OCI-LY1 (cell line): ENCODE measurements at regions not wholly inside any gene's neighbourhood (a gene's known extent, or its start where the extent isn't known, plus 50 kb on each side); places are given as distances from the start of the nearest gene placed in this dataset.

Experiments
- H2AFZ ChIP-seq: fragments of 200-600 bp; sonication (generic), shearing (Covaris generic); 2 replicates; pipeline ENCODE4 v1.6.0; 2014; ENCODE audit warnings: antibody characterized with exemption, mild to moderate bottlenecking, low read length
- H3F3A ChIP-seq: fragments of 200-600 bp; sonication (generic), shearing (Covaris generic); 2 replicates; pipeline ENCODE4 v1.6.0; 2014; ENCODE audit warnings: mild to moderate bottlenecking, antibody characterized with exemption, low read length, moderate library complexity; ENCODE audit not compliant: insufficient read depth
- H3K27ac ChIP-seq: fragments of 200-600 bp; sonication (generic); 2 replicates; pipeline ENCODE4 v1.5.1; 2014; ENCODE audit warnings: low read length, mixed run types, mild to moderate bottlenecking, low read depth; ENCODE audit not compliant: poor library complexity, severe bottlenecking
- H3K27me3 ChIP-seq: fragments of 200-600 bp; sonication (generic); 2 replicates; pipeline ENCODE4 v1.6.0; 2014; ENCODE audit warnings: antibody characterized with exemption, mild to moderate bottlenecking, low read length, moderate library complexity; ENCODE audit not compliant: insufficient read depth
- H3K36me3 ChIP-seq: fragments of 200-600 bp; sonication (generic); 2 replicates; pipeline ENCODE4 v1.6.1; 2014; ENCODE audit warnings: mild to moderate bottlenecking, antibody characterized with exemption, low read length, moderate library complexity, mixed read lengths; ENCODE audit not compliant: insufficient read depth
- H3K4me1 ChIP-seq: fragments of 200-600 bp; sonication (generic); 2 replicates; pipeline ENCODE4 v1.5.1; 2014; ENCODE audit warnings: mild to moderate bottlenecking, low read length, moderate library complexity; ENCODE audit not compliant: insufficient read depth, severe bottlenecking
- H3K4me2 ChIP-seq: fragments of 200-600 bp; sonication (generic), shearing (Covaris generic); 2 replicates; pipeline ENCODE4 v1.6.1; 2014; ENCODE audit warnings: low read length
- H3K4me3 ChIP-seq: fragments of 200-600 bp; sonication (generic); 2 replicates; pipeline ENCODE4 v1.5.1; 2014; ENCODE audit warnings: low read length, low read depth, mild to moderate bottlenecking, mixed read lengths; ENCODE audit not compliant: poor library complexity, severe bottlenecking
- H3K79me2 ChIP-seq: fragments of 200-600 bp; shearing (Covaris generic); 2 replicates; pipeline ENCODE4 v1.6.1; 2016; ENCODE audit warnings: mixed run types, low read length, mixed read lengths; ENCODE audit not compliant: insufficient read depth
- H3K9ac ChIP-seq: fragments of 200-600 bp; sonication (generic), shearing (Covaris generic); 2 replicates; pipeline ENCODE4 v1.6.1; 2014; ENCODE audit warnings: mild to moderate bottlenecking, low read length, mixed read lengths
- H3K9me2 ChIP-seq: fragments of 200-600 bp; sonication (generic), shearing (Covaris generic); 2 replicates; pipeline ENCODE4 v1.6.1; 2014; ENCODE audit warnings: low read depth, mild to moderate bottlenecking, low read length, mixed read lengths
- H3K9me3 ChIP-seq: fragments of 200-600 bp; shearing (Covaris generic); 2 replicates; pipeline ENCODE4 v1.6.1; 2014; ENCODE audit warnings: low read length, mixed read lengths
- H4K20me1 ChIP-seq: fragments of 200-600 bp; sonication (generic), shearing (Covaris generic); 2 replicates; pipeline ENCODE4 v1.6.0; 2016; ENCODE audit warnings: mild to moderate bottlenecking, low read length; ENCODE audit not compliant: insufficient read depth
- CTCF ChIP-seq: fragments of 200-600 bp; sonication (generic), shearing (Covaris generic); IDR thresholded peaks from 2 replicates; pipeline ENCODE4 v1.5.1; 2017; ENCODE audit warnings: mild to moderate bottlenecking, antibody characterized with exemption, low read length, moderate library complexity, mixed read lengths
- EZH2 ChIP-seq: fragments of 200-600 bp; sonication (generic), shearing (Covaris generic); IDR thresholded peaks from 2 replicates; pipeline ENCODE4 v1.8.0; 2017; ENCODE audit warnings: borderline replicate concordance, mixed run types, mild to moderate bottlenecking, antibody characterized with exemption, low read length, moderate library complexity, mixed read lengths

- H3K79me2 ChIP-seq, result no peaks in the 10 kb centered on the region
- no peaks in the 10 kb centered on the region for H3K9me2 ChIP-seq
- no peak overlapping the region for H3K9ac ChIP-seq
- no peaks in the 10 kb centered on the region for H3K9me3 ChIP-seq
- no peak for TF ChIP-seq EZH2
- no peak for TF ChIP-seq CTCF
- H3K27me3 ChIP-seq, result no peaks in the 10 kb centered on the region
- H3K4me2 ChIP-seq, result no peak overlapping the region
- H4K20me1 ChIP-seq, result no peaks in the 10 kb centered on the region
- no peaks in the 10 kb centered on the region for H3K36me3 ChIP-seq
- H3K4me3 ChIP-seq, result no peak overlapping the region
- H2AFZ ChIP-seq, result no peak overlapping the region
- peaks cover 7% of the 10 kb centered on the region for H3K4me1 ChIP-seq
- H3K27ac ChIP-seq, result no peak overlapping the region
- H3F3A ChIP-seq, result no peaks in the 10 kb centered on the region
These were observed 595.5 kb upstream of the ID2 start for GRCh38 chr2:8086357-8086756.

- Histone ChIP-seq H3K9me3 (no peaks in the 10 kb centered on the region), H3K27ac (no peak overlapping the region), H3K27me3 (no peaks in the 10 kb centered on the region), H3K9me2 (no peaks in the 10 kb centered on the region), H3K4me3 (no peak overlapping the region), H3K4me2 (no peak overlapping the region), H3K4me1 (peaks cover 7% of the 10 kb centered on the region), H3F3A (no peaks in the 10 kb centered on the region), H3K36me3 (no peaks in the 10 kb centered on the region), H3K79me2 (no peaks in the 10 kb centered on the region), H3K9ac (no peak overlapping the region), H2AFZ (no peak overlapping the region), H4K20me1 (no peaks in the 10 kb centered on the region)
- TF ChIP-seq CTCF, result no peak
- TF ChIP-seq EZH2, result no peak
These were observed 594.9 kb upstream of the ID2 start for GRCh38 chr2:8086796-8087479.

- Histone ChIP-seq H3K9me2 (no peaks in the 10 kb centered on the region), H3K4me1 (peaks cover 7% of the 10 kb centered on the region), H3K9me3 (no peaks in the 10 kb centered on the region), H3K4me2 (no peak overlapping the region), H3K4me3 (no peak overlapping the region), H4K20me1 (no peaks in the 10 kb centered on the region), H3K9ac (no peak overlapping the region), H3K27ac (no peak overlapping the region), H3K36me3 (no peaks in the 10 kb centered on the region), H3K27me3 (no peaks in the 10 kb centered on the region), H3F3A (no peaks in the 10 kb centered on the region), H3K79me2 (no peaks in the 10 kb centered on the region), H2AFZ (no peak overlapping the region)
- TF ChIP-seq CTCF (no peak), EZH2 (no peak)
These were observed 594.4 kb upstream of the ID2 start for GRCh38 chr2:8087480-8087840.
